ENCODE measurements at regions not wholly inside any gene's neighbourhood (a gene's known extent, or its start where the extent isn't known, plus 50 kb on each side); places are given as distances from the start of the nearest gene placed in this dataset.

DNA sequence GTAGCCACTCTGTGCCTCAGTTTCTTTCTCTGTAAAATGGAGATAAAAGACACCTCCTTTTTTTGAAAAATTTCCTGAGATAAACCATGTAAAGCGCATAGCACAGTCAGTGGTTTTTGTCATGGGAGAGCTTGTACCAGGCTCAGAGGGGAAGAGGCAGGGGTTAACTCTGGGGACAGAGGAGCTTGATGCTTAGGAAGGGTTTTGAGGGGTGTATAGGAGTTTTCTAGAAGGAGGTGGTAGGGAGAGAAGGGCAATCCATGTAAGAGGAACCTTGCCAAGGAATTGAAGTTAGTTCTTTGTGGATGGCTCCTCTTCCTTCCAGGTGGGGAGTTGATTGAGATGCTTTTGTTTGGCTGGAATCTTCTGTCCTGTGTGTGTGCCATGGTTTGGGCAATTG, 131.9 kb upstream of the GSE1 start:
- H3K23ac ChIP-seq (ENCODE audit: low read depth, low read length), result no peak overlapping the region
- intact Hi-C loops (cut with micrococcal nuclease), result no loop called here
- no TSS peak for BruUV-seq (replicated peaks)

More for the DNA sequence above, 131.9 kb upstream of the GSE1 start:
- Histone ChIP-seq H4K5ac (ENCODE audit: low read depth, low read length) (no peak overlapping the region), H2AFZ (replicated peaks; ENCODE audit: low read length, poor library complexity) (no peak overlapping the region), H4K20me1 (ENCODE audit: insufficient read depth, low read length) (peaks cover 44% of the 10 kb centered on the region), H3K27ac (ENCODE audit: insufficient read depth, low read length) (no peak overlapping the region), H3K9ac (ENCODE audit: low read depth, low read length) (no peak overlapping the region), H3K56ac (ENCODE audit: extremely low read depth, insufficient read depth, low read length) (no peak overlapping the region), H2BK20ac (ENCODE audit: low read depth, low read length) (no peak overlapping the region), H3K36me3 (ENCODE audit: control insufficient read depth, insufficient read depth, low read length) (no peaks in the 10 kb centered on the region), H2AK9ac (replicated peaks; ENCODE audit: low read depth, low read length, poor library complexity) (no peak overlapping the region), H3K9me3 (ENCODE audit: control insufficient read depth, insufficient read depth, low read length) (no peaks in the 10 kb centered on the region), H4K91ac (ENCODE audit: insufficient read depth, low read depth, low read length) (no peak overlapping the region), H3K4me3 (ENCODE audit: insufficient read depth, low read depth, low read length) (no peak overlapping the region), H3K9me1 (ENCODE audit: insufficient read depth, low read length) (peaks cover 3% of the 10 kb centered on the region), H3K27me3 (ENCODE audit: control insufficient read depth, insufficient read depth, low read length) (no peaks in the 10 kb centered on the region), H3K79me1 (ENCODE audit: low read depth in 1 of 2, low read length in 2 of 2) (peaks cover 15 to 27% of the 10 kb centered on the region in 2 experiments; a peak in 3 of 4 replicates), H3K4me1 (ENCODE audit: control insufficient read depth, insufficient read depth, low read length) (no peaks in the 10 kb centered on the region), H3K14ac (replicated peaks; ENCODE audit: low read depth, low read length) (no peak overlapping the region), H2BK5ac (ENCODE audit: low read depth, low read length, poor library complexity, severe bottlenecking) (no peak overlapping the region), H4K8ac (ENCODE audit: low read depth in 2 of 2, low read length in 2 of 2) (no peak overlapping the region), H3K4ac (ENCODE audit: low read depth, low read length) (no peak overlapping the region), H2BK15ac (ENCODE audit: low read depth, low read length) (no peak overlapping the region), H3K4me2 (ENCODE audit: low read depth, low read length) (no peak overlapping the region), H3K18ac (ENCODE audit: low read depth, low read length) (no peak overlapping the region), H2AK5ac (ENCODE audit: low read depth, low read length) (no peak overlapping the region), H2BK120ac (ENCODE audit: low read depth, low read length) (no peak overlapping the region)
- TF ChIP-seq, protein P1, sequence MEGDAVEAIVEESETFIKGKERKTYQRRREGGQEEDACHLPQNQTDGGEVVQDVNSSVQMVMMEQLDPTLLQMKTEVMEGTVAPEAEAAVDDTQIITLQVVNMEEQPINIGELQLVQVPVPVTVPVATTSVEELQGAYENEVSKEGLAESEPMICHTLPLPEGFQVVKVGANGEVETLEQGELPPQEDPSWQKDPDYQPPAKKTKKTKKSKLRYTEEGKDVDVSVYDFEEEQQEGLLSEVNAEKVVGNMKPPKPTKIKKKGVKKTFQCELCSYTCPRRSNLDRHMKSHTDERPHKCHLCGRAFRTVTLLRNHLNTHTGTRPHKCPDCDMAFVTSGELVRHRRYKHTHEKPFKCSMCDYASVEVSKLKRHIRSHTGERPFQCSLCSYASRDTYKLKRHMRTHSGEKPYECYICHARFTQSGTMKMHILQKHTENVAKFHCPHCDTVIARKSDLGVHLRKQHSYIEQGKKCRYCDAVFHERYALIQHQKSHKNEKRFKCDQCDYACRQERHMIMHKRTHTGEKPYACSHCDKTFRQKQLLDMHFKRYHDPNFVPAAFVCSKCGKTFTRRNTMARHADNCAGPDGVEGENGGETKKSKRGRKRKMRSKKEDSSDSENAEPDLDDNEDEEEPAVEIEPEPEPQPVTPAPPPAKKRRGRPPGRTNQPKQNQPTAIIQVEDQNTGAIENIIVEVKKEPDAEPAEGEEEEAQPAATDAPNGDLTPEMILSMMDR (conservative IDR thresholded peaks at IDR 0.05; ENCODE audit: low read depth, low read length), result no peak
- TF ChIP-seq NFE2L2 (IDR thresholded peaks at IDR 0.05; ENCODE audit: low read depth, low read length) (no peak), SMC3 (IDR thresholded peaks at IDR 0.05; ENCODE audit: low read depth, low read length) (no peak), FOS (IDR thresholded peaks at IDR 0.05; ENCODE audit: low read depth, low read length) (no peak), MXI1 (IDR thresholded peaks at IDR 0.05; ENCODE audit: borderline replicate concordance, low read depth, low read length) (no peak), MAFK (IDR thresholded peaks at IDR 0.05; ENCODE audit: low read depth, low read length) (no peak), CHD1 (IDR thresholded peaks at IDR 0.05; ENCODE audit: low read depth, low read length) (no peak), MAZ (IDR thresholded peaks at IDR 0.05; ENCODE audit: borderline replicate concordance, low read depth, low read length) (no peak), POLR2A (IDR thresholded peaks at IDR 0.05; ENCODE audit: low read depth, low read length) (no peak), CEBPB (IDR thresholded peaks at IDR 0.05; ENCODE audit: low read depth, low read length) (no peak), BHLHE40 (IDR thresholded peaks at IDR 0.05; ENCODE audit: low read depth, low read length) (no peak), RAD21 (IDR thresholded peaks at IDR 0.05; ENCODE audit: low read length) (no peak), RFX5 (IDR thresholded peaks at IDR 0.05; ENCODE audit: low read depth, low read length) (no peak), RCOR1 (IDR thresholded peaks at IDR 0.05; ENCODE audit: insufficient replicate concordance, low read length) (no peak)
- TF ChIP-seq, protein P2, sequence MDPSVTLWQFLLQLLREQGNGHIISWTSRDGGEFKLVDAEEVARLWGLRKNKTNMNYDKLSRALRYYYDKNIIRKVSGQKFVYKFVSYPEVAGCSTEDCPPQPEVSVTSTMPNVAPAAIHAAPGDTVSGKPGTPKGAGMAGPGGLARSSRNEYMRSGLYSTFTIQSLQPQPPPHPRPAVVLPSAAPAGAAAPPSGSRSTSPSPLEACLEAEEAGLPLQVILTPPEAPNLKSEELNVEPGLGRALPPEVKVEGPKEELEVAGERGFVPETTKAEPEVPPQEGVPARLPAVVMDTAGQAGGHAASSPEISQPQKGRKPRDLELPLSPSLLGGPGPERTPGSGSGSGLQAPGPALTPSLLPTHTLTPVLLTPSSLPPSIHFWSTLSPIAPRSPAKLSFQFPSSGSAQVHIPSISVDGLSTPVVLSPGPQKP (IDR thresholded peaks at IDR 0.05; ENCODE audit: borderline replicate concordance, low read depth, low read length), result no peak
- TF ChIP-seq, protein P3, sequence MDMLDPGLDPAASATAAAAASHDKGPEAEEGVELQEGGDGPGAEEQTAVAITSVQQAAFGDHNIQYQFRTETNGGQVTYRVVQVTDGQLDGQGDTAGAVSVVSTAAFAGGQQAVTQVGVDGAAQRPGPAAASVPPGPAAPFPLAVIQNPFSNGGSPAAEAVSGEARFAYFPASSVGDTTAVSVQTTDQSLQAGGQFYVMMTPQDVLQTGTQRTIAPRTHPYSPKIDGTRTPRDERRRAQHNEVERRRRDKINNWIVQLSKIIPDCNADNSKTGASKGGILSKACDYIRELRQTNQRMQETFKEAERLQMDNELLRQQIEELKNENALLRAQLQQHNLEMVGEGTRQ (IDR thresholded peaks at IDR 0.05; ENCODE audit: low read depth, low read length), result no peak
- CTCF ChIA-PET, result no interaction called here
- DNase-seq (no peak), ATAC-seq (ENCODE audit: low read depth) (no peak)
- in situ Hi-C loops (cut with MboI; ENCODE audit: low sequenced_read_pairs), result no loop called here
- dilution Hi-C loops (cut with HindIII; ENCODE audit: low sequenced_read_pairs, unreplicated experiment), result no loop called here
- WGBS, 2 experiments (ENCODE audit: extremely low coverage in 2 of 2, insufficient read length in 1 of 2), result no CpG with 5 or more reads among the region's 1 CpG
- POLR2A ChIA-PET (ENCODE audit: unreplicated experiment), result no interaction called here

Measured in IMR-90 (cell line).